H9 (cell line): ENCODE measurements at regions not wholly inside any gene's neighbourhood (a gene's known extent, or its start where the extent isn't known, plus 50 kb on each side); places are given as distances from the start of the nearest gene placed in this dataset.

ENCODE experiments used
- DNase-seq: peaks from one replicate; pipeline ENCODE4 v3.0.0-alpha.2; 2017
- H2AFZ ChIP-seq: one replicate; pipeline ENCODE4 v1.6.1; 2013; ENCODE audit warnings: mild to moderate bottlenecking, low read length, control low read depth, moderate library complexity
- H2AK5ac ChIP-seq: 2 replicates; pipeline ENCODE4 v1.6.1; 2013; ENCODE audit warnings: low read length, control low read depth, mixed read lengths; ENCODE audit not compliant: insufficient read length
- H2BK120ac ChIP-seq: one replicate; pipeline ENCODE4 v1.6.1; 2013; ENCODE audit warnings: low read depth, mild to moderate bottlenecking, low read length, control low read depth, inconsistent platforms; ENCODE audit not compliant: poor library complexity, severe bottlenecking
- H2BK12ac ChIP-seq: 2 replicates; pipeline ENCODE4 v1.6.1; 2013; ENCODE audit warnings: low read length, control low read depth, mixed read lengths, low read depth; ENCODE audit not compliant: insufficient read length
- H2BK15ac ChIP-seq: 2 replicates; pipeline ENCODE4 v1.6.1; 2013; ENCODE audit warnings: low read depth, low read length, control low read depth
- H2BK20ac ChIP-seq: one replicate; pipeline ENCODE4 v1.6.1; 2013; ENCODE audit warnings: low read depth, mild to moderate bottlenecking, low read length, control low read depth, inconsistent platforms; ENCODE audit not compliant: poor library complexity, severe bottlenecking
- H2BK5ac ChIP-seq: 2 replicates; pipeline ENCODE4 v1.6.1; 2013; ENCODE audit warnings: low read length, control low read depth, mixed read lengths; ENCODE audit not compliant: insufficient read length
- H3K14ac ChIP-seq: 2 replicates; pipeline ENCODE4 v1.6.1; 2013; ENCODE audit warnings: low read length, control low read depth; ENCODE audit not compliant: insufficient read depth
- H3K18ac ChIP-seq: 2 replicates; pipeline ENCODE4 v1.6.1; 2013; ENCODE audit warnings: low read depth, mild to moderate bottlenecking, mixed read lengths, low read length, control low read depth; ENCODE audit not compliant: insufficient read length
- H3K23ac ChIP-seq: 2 replicates; pipeline ENCODE4 v1.6.1; 2013; ENCODE audit warnings: low read length, control low read depth, mixed read lengths, low read depth; ENCODE audit not compliant: insufficient read length
- H3K23me2 ChIP-seq: 2 replicates; pipeline ENCODE4 v1.6.1; 2013; ENCODE audit warnings: low read depth, mild to moderate bottlenecking, mixed read lengths, low read length, control low read depth; ENCODE audit not compliant: insufficient read length, poor library complexity, severe bottlenecking
- H3K27ac ChIP-seq: 2 replicates; pipeline ENCODE4 v1.5.1; 2013; ENCODE audit warnings: low read length, control low read depth, mixed read lengths, low read depth; ENCODE audit not compliant: insufficient read length
- H3K27me3 ChIP-seq: 2 replicates; pipeline ENCODE4 v1.6.1; 2013; ENCODE audit warnings: low read length, control low read depth, inconsistent platforms; ENCODE audit not compliant: insufficient read depth
- H3K4ac ChIP-seq: 2 replicates; pipeline ENCODE4 v1.6.1; 2013; ENCODE audit warnings: low read depth, mild to moderate bottlenecking, control low read depth, inconsistent platforms, low read length, moderate library complexity
- H3K4me1 ChIP-seq: 2 replicates; pipeline ENCODE4 v1.6.1; 2013; ENCODE audit warnings: low read length, control low read depth, inconsistent platforms; ENCODE audit not compliant: insufficient read depth
- H3K4me2 ChIP-seq: 2 replicates; pipeline ENCODE4 v1.6.1; 2013; ENCODE audit warnings: low read length, control low read depth, mixed read lengths; ENCODE audit not compliant: insufficient read length, insufficient read depth
- H3K56ac ChIP-seq: 2 replicates; pipeline ENCODE4 v1.6.1; 2013; ENCODE audit warnings: low read depth, mild to moderate bottlenecking, mixed read lengths, low read length, control low read depth; ENCODE audit not compliant: insufficient read length
- H3K79me1 ChIP-seq: 2 replicates; pipeline ENCODE4 v1.6.1; 2013; ENCODE audit warnings: low read depth, mild to moderate bottlenecking, moderate library complexity, low read length, control low read depth, inconsistent platforms; ENCODE audit not compliant: insufficient read depth, poor library complexity, severe bottlenecking
- H3K79me2 ChIP-seq: 2 replicates; pipeline ENCODE4 v1.6.1; 2013; ENCODE audit warnings: low read length, control low read depth, inconsistent platforms; ENCODE audit not compliant: insufficient read depth
- H3K9ac ChIP-seq: 2 replicates; pipeline ENCODE4 v1.6.1; 2013; ENCODE audit warnings: low read length, control low read depth, mixed read lengths; ENCODE audit not compliant: insufficient read length; ENCODE audit errors: extremely low read depth
- H3K9me3 ChIP-seq: one replicate; pipeline ENCODE4 v1.6.1; 2013; ENCODE audit warnings: low read depth, low read length, inconsistent platforms; ENCODE audit not compliant: control insufficient read depth
- H3T11ph ChIP-seq: one replicate; pipeline ENCODE4 v1.6.1; 2013; ENCODE audit warnings: mild to moderate bottlenecking, low read length, control low read depth, inconsistent platforms
- H4K20me1 ChIP-seq: one replicate; pipeline ENCODE4 v1.6.1; 2013; ENCODE audit not compliant: control insufficient read depth, insufficient read length, insufficient read depth
- H4K5ac ChIP-seq: 2 replicates; pipeline ENCODE4 v1.6.1; 2013; ENCODE audit warnings: low read depth, mild to moderate bottlenecking, mixed read lengths, low read length, control low read depth; ENCODE audit not compliant: insufficient read length
- H4K8ac ChIP-seq: replicated peaks from 2 replicates; pipeline ENCODE4 v1.6.1; 2013; ENCODE audit warnings: low read length, control low read depth, mixed read lengths, low read depth; ENCODE audit not compliant: insufficient read length
- H4K91ac ChIP-seq: 2 replicates; pipeline ENCODE4 v1.6.1; 2013; ENCODE audit warnings: low read depth, mild to moderate bottlenecking, moderate library complexity, mixed read lengths, low read length, control low read depth; ENCODE audit not compliant: insufficient read length
- H3K27ac Mint-ChIP-seq, 3 experiments: 2 replicates in 2 of 3; 3 replicates in 1 of 3; pipeline ENCODE4 v1.8.0; 2020 to 2021; ENCODE audit warnings: mixed read lengths in 3 of 3, mild to moderate bottlenecking in 1 of 3, moderate library complexity in 1 of 3
- H3K27me3 Mint-ChIP-seq: 2 replicates; pipeline ENCODE4 v1.8.0; 2021; ENCODE audit warnings: low read depth, mild to moderate bottlenecking, moderate library complexity, mixed read lengths
- H3K36me3 Mint-ChIP-seq, 3 experiments: 2 replicates in 2 of 3; 3 replicates in 1 of 3; pipeline ENCODE4 v1.8.0; 2020 to 2021; ENCODE audit warnings: low read depth in 3 of 3, mixed read lengths in 3 of 3; ENCODE audit not compliant: insufficient read depth in 1 of 3
- H3K4me1 Mint-ChIP-seq, 2 experiments: 2 replicates each; pipeline ENCODE4 v1.8.0; 2020; ENCODE audit warnings: mixed read lengths in 2 of 2
- H3K4me3 Mint-ChIP-seq, 2 experiments: 2 replicates in 1 of 2; 3 replicates in 1 of 2; pipeline ENCODE4 v1.8.0; 2020 to 2021; ENCODE audit warnings: mild to moderate bottlenecking in 2 of 2, mixed read lengths in 2 of 2, moderate library complexity in 1 of 2
- H3K9me3 Mint-ChIP-seq, 2 experiments: 2 replicates in 1 of 2; 3 replicates in 1 of 2; pipeline ENCODE4 v1.8.0; 2020; ENCODE audit warnings: mild to moderate bottlenecking in 2 of 2, mixed read lengths in 2 of 2, moderate library complexity in 1 of 2
- CTCF ChIP-seq: fragments of 200-600 bp; sonication (generic); conservative IDR thresholded peaks from 3 replicates; pipeline ENCODE4 v1.8.0; 2021; ENCODE audit warnings: antibody characterized with exemption, mild to moderate bottlenecking
- WGBS: extraction: QIAGEN DNeasy Blood & Tissue Kit; methylation state at CpG from one replicate; pipeline ENCODE4 v1.1.7; 2013; ENCODE audit warnings: missing lambda C conversion rate, low lambda C conversion rate, mixed read lengths; ENCODE audit not compliant: insufficient read length; ENCODE audit errors: extremely low coverage; 5-methylcytosine and 5-hydroxymethylcytosine counted together

GRCh38 chr1:168380945-168381344 lies 100.3 kb downstream of the TBX19 start:
- no peak overlapping the region for H3K23ac ChIP-seq
- H4K8ac ChIP-seq, result no peak overlapping the region
- DNase-seq, result no peak
- H4K91ac ChIP-seq, result no peak overlapping the region
- no peak overlapping the region for H3K27ac ChIP-seq
- Mint-ChIP-seq H3K27ac (no peak overlapping the region), H3K4me3 (no peak overlapping the region), H3K4me1 (no peaks in the 10 kb centered on the region), H3K9me3 (no peaks in the 10 kb centered on the region), H3K36me3 (peaks cover 0 to 2% (median 0%) of the 10 kb centered on the region in 3 experiments; a peak in 2 of 7 replicates), H3K27me3 (peaks cover 4% of the 10 kb centered on the region)
- H3K18ac ChIP-seq, result no peak overlapping the region
- no peaks in the 10 kb centered on the region for H3K79me1 ChIP-seq
- H2AFZ ChIP-seq, result no peak overlapping the region
- no peak overlapping the region for H3K9ac ChIP-seq
- H4K5ac ChIP-seq, result no peak overlapping the region
- no peak overlapping the region for H2BK15ac ChIP-seq
- H3K79me2 ChIP-seq, result no peaks in the 10 kb centered on the region
- H3K56ac ChIP-seq, result no peak overlapping the region
- no peak overlapping the region for H2BK5ac ChIP-seq
- H3K14ac ChIP-seq, result no peak overlapping the region
- no peak overlapping the region for H2BK20ac ChIP-seq
- H4K20me1 ChIP-seq, result no peaks in the 10 kb centered on the region
- no CpG with 5 or more reads among the region's 2 CpGs for WGBS
- no peaks in the 10 kb centered on the region for H3K9me3 ChIP-seq
- H2AK5ac ChIP-seq, result no peak overlapping the region
- no peak overlapping the region for H2BK12ac ChIP-seq
- H3K4me2 ChIP-seq, result no peak overlapping the region
- no peak for TF ChIP-seq CTCF
- no peaks in the 10 kb centered on the region for H3K27me3 ChIP-seq
- no peak overlapping the region for H3K4ac ChIP-seq
- H3K4me1 ChIP-seq, result no peaks in the 10 kb centered on the region
- no peak overlapping the region for H2BK120ac ChIP-seq
- H3T11ph ChIP-seq, result no peak overlapping the region
- H3K23me2 ChIP-seq, result no peaks in the 10 kb centered on the region
